ENCODE measurements at regions not wholly inside any gene's neighbourhood (a gene's known extent, or its start where the extent isn't known, plus 50 kb on each side); places are given as distances from the start of the nearest gene placed in this dataset.

DNA sequence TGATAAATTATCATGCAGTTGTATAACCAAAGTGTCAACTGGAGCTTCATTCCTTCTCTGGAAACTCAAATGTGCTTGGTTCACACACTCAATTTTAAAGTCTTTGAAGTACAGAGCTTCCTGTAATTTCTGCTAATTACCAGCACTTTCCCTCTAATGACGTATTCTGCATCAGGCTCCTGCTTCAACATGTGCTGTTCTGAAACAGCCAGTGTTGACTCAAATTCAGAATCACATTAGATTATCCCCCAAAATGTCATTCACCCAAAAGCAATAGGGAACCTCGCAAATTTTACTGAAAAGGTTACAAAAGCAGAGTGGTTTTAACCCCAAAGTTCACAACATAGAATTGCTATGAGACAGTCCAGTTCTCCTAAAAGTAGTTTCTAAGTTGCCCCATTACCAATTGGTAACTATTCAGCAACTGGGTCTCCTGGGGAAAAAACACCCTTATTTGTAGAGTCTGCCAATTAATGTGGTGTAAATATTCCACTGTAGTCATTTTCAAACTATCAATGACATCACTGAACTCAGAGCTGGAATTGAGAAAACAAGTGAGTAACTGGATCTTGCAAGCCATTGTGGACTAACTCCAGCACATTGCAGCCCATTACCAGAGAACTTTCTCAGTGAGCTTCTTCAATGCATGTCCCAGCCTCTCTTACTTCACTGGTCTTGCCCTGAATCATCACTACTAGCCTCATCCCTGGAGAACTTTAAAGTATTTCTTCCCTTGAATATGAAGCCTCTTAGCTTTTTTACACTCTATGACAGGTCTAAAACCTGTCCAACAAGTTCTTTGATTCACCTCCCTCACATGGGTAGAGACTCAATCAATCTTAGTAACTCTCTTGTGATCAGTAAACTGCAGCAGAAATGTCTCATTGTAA lies 955.4 kb downstream of the EFNB2 start:
- H3K27ac ChIP-seq = no peak overlapping the region
- H3K4me3 ChIP-seq (IDR thresholded peaks at IDR 0.05; ENCODE audit: insufficient read depth, low read depth, low read length) = no peak overlapping the region
- TF ChIP-seq, protein P1, sequence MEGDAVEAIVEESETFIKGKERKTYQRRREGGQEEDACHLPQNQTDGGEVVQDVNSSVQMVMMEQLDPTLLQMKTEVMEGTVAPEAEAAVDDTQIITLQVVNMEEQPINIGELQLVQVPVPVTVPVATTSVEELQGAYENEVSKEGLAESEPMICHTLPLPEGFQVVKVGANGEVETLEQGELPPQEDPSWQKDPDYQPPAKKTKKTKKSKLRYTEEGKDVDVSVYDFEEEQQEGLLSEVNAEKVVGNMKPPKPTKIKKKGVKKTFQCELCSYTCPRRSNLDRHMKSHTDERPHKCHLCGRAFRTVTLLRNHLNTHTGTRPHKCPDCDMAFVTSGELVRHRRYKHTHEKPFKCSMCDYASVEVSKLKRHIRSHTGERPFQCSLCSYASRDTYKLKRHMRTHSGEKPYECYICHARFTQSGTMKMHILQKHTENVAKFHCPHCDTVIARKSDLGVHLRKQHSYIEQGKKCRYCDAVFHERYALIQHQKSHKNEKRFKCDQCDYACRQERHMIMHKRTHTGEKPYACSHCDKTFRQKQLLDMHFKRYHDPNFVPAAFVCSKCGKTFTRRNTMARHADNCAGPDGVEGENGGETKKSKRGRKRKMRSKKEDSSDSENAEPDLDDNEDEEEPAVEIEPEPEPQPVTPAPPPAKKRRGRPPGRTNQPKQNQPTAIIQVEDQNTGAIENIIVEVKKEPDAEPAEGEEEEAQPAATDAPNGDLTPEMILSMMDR (conservative IDR thresholded peaks at IDR 0.05; ENCODE audit: low read depth, low read length) = no peak
- H3K27me3 ChIP-seq (ENCODE audit: insufficient read depth, low read depth) = no peaks in the 10 kb centered on the region
- no peaks in the 10 kb centered on the region for H3K36me3 ChIP-seq (ENCODE audit: insufficient read depth)
- no peaks in the 10 kb centered on the region for H3K4me1 ChIP-seq (ENCODE audit: low read depth, poor library complexity, severe bottlenecking)
- H3K79me2 ChIP-seq (ENCODE audit: insufficient read depth, low read depth) = no peaks in the 10 kb centered on the region
- H2AFZ ChIP-seq (ENCODE audit: low read depth) = no peak overlapping the region
- H3K4me2 ChIP-seq = no peak overlapping the region
- H4K20me1 ChIP-seq (ENCODE audit: insufficient read depth) = no peaks in the 10 kb centered on the region
- H3K9ac ChIP-seq = no peak overlapping the region

DNA sequence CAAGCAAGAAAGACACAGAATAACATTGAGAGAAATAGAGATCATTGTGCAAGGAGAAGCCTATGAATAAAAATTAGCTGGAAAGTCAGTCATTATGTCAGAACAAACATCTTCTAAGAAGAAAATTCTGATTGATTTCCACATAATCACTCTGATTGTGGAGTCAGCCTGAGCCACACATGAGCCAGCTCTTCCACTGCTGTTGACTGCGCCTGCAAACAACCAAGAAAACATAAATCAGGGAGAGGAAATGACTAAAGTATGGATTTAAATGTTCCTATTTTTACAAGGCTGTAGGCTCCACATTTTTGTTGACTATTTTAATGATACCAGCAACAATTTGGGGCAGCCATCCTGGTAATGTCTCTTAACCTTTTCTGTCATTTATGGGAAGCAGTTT lies 962.3 kb downstream of the EFNB2 start:
- no peaks in the 10 kb centered on the region for H3K79me2 ChIP-seq (ENCODE audit: insufficient read depth, low read depth)
- H3K4me2 ChIP-seq = no peak overlapping the region
- no peaks in the 10 kb centered on the region for H3K27me3 ChIP-seq (ENCODE audit: insufficient read depth, low read depth)
- no peak overlapping the region for H3K27ac ChIP-seq
- no peak overlapping the region for H2AFZ ChIP-seq (ENCODE audit: low read depth)
- H4K20me1 ChIP-seq (ENCODE audit: insufficient read depth) = no peaks in the 10 kb centered on the region
- H3K4me1 ChIP-seq (ENCODE audit: low read depth, poor library complexity, severe bottlenecking) = no peaks in the 10 kb centered on the region
- no peak overlapping the region for H3K9ac ChIP-seq
- TF ChIP-seq, protein P1 (conservative IDR thresholded peaks at IDR 0.05; ENCODE audit: low read depth, low read length) = no peak
- no peaks in the 10 kb centered on the region for H3K36me3 ChIP-seq (ENCODE audit: insufficient read depth)
- no peak overlapping the region for H3K4me3 ChIP-seq (IDR thresholded peaks at IDR 0.05; ENCODE audit: insufficient read depth, low read depth, low read length)

DNA sequence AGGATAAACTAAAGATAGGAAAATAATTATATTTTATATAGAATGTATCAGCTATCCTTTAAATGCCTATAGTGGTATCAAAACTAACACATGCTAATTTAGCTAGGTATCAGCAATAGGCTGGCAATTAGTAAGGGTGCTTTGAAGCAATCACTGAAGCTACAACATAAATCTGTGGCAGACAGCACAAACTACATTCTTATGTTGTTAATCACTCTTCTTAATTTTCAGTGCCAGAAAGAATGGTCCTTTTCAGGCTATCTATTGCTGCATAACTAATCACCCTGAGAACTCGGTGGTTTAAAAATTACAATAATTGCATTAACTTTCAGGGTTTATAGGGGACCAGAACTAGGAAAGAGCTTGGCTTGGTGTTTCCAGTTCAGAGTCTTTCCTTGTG lies 963.1 kb downstream of the EFNB2 start:
- Histone ChIP-seq H4K20me1 (ENCODE audit: insufficient read depth) (no peaks in the 10 kb centered on the region), H3K27me3 (ENCODE audit: insufficient read depth, low read depth) (no peaks in the 10 kb centered on the region), H3K27ac (no peak overlapping the region), H3K36me3 (ENCODE audit: insufficient read depth) (no peaks in the 10 kb centered on the region), H3K79me2 (ENCODE audit: insufficient read depth, low read depth) (no peaks in the 10 kb centered on the region), H3K4me1 (ENCODE audit: low read depth, poor library complexity, severe bottlenecking) (no peaks in the 10 kb centered on the region), H2AFZ (ENCODE audit: low read depth) (no peak overlapping the region), H3K9ac (no peak overlapping the region), H3K4me2 (no peak overlapping the region), H3K4me3 (IDR thresholded peaks at IDR 0.05; ENCODE audit: insufficient read depth, low read depth, low read length) (no peak overlapping the region)
- TF ChIP-seq, protein P1 (conservative IDR thresholded peaks at IDR 0.05; ENCODE audit: low read depth, low read length) = no peak

DNA sequence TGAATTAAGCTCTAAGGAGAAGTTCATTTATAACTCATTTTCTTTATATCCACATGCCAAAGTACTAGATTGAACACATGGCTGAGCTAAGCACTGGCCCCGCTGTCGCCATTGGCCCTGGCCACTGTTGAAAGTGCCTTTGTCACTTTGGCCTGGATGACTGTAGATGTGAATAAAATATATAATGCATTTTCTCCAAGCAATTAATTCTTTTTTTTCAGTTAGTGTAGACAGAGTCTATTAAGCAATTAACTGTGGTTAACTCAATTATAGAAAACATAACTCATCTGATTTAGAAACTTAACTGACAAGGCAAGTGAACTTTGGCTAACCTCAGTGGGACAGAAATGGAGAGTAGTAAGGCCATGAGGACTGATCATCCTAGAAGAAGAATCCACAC lies 965.6 kb downstream of the EFNB2 start:
- Histone ChIP-seq H3K9ac (no peak overlapping the region), H3K4me2 (no peak overlapping the region), H3K4me1 (ENCODE audit: low read depth, poor library complexity, severe bottlenecking) (no peaks in the 10 kb centered on the region), H3K4me3 (IDR thresholded peaks at IDR 0.05; ENCODE audit: insufficient read depth, low read depth, low read length) (no peak overlapping the region), H3K79me2 (ENCODE audit: insufficient read depth, low read depth) (no peaks in the 10 kb centered on the region), H4K20me1 (ENCODE audit: insufficient read depth) (no peaks in the 10 kb centered on the region), H3K27me3 (ENCODE audit: insufficient read depth, low read depth) (no peaks in the 10 kb centered on the region), H3K27ac (no peak overlapping the region), H2AFZ (ENCODE audit: low read depth) (no peak overlapping the region), H3K36me3 (ENCODE audit: insufficient read depth) (no peaks in the 10 kb centered on the region)
- TF ChIP-seq, protein P1 (conservative IDR thresholded peaks at IDR 0.05; ENCODE audit: low read depth, low read length) = no peak

Measured in KMS-11 (cell line).